ENCODE measurements at regions not wholly inside any gene's neighbourhood (a gene's known extent, or its start where the extent isn't known, plus 50 kb on each side); places are given as distances from the start of the nearest gene placed in this dataset.

DNA sequence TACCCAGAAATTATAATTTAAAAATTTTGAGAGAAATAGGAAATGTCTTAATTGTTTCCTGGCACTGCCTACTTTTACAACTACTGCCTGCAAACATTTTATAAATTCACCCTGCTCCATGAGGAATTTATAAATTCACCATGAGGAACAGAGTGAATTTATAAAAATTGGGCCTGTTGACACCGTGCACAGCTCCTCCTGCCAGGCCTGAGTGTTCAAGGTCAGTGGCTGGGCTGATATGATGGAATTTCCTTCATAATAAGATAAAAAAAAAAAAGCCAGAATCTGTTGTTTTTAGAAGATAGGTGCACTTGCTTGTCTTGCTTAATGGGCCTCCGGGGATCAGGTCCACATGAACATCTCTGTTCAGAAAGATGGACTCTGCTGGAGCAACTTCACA is 151.7 kb upstream of the RASGEF1B start:
- no peak overlapping the region for H3K27ac ChIP-seq (ENCODE audit: low read depth, low read length)
- WGBS, 2 experiments (ENCODE audit: insufficient coverage in 1 of 2, insufficient read length in 1 of 2): 43% methylated on average over 2 of the region's 2 CpGs; no CpG with 5 or more reads in 1 of the 2 experiments
- H3K4me3 Mint-ChIP-seq: no peak overlapping the region
- TF ChIP-seq, protein P1, sequence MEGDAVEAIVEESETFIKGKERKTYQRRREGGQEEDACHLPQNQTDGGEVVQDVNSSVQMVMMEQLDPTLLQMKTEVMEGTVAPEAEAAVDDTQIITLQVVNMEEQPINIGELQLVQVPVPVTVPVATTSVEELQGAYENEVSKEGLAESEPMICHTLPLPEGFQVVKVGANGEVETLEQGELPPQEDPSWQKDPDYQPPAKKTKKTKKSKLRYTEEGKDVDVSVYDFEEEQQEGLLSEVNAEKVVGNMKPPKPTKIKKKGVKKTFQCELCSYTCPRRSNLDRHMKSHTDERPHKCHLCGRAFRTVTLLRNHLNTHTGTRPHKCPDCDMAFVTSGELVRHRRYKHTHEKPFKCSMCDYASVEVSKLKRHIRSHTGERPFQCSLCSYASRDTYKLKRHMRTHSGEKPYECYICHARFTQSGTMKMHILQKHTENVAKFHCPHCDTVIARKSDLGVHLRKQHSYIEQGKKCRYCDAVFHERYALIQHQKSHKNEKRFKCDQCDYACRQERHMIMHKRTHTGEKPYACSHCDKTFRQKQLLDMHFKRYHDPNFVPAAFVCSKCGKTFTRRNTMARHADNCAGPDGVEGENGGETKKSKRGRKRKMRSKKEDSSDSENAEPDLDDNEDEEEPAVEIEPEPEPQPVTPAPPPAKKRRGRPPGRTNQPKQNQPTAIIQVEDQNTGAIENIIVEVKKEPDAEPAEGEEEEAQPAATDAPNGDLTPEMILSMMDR (conservative IDR thresholded peaks at IDR 0.05): no peak
- no peak for DNase-seq
- H3K9ac ChIP-seq (ENCODE audit: extremely low read depth, low read length, poor library complexity, severe bottlenecking): no peak overlapping the region
- H3K4me3 ChIP-seq (ENCODE audit: low read length): no peak overlapping the region
- H3K36me3 ChIP-seq (ENCODE audit: control insufficient read depth, insufficient read depth, low read length): no peaks in the 10 kb centered on the region
- H3K9me3 ChIP-seq (ENCODE audit: control insufficient read depth, low read length): no peaks in the 10 kb centered on the region
- H3K27ac Mint-ChIP-seq: no peak overlapping the region
- peaks cover 10% of the 10 kb centered on the region for H3K4me1 Mint-ChIP-seq
- no peaks in the 10 kb centered on the region for H3K36me3 Mint-ChIP-seq (ENCODE audit: low read depth)
- no peaks in the 10 kb centered on the region for H3K27me3 Mint-ChIP-seq (ENCODE audit: insufficient read depth)
- H3K9me3 Mint-ChIP-seq: no peaks in the 10 kb centered on the region
- H3K27me3 ChIP-seq (ENCODE audit: control insufficient read depth, insufficient read depth, low read length, poor library complexity, severe bottlenecking): no peaks in the 10 kb centered on the region
- no peaks in the 10 kb centered on the region for H3K4me1 ChIP-seq (ENCODE audit: control insufficient read depth, insufficient read depth, low read length)

DNA sequence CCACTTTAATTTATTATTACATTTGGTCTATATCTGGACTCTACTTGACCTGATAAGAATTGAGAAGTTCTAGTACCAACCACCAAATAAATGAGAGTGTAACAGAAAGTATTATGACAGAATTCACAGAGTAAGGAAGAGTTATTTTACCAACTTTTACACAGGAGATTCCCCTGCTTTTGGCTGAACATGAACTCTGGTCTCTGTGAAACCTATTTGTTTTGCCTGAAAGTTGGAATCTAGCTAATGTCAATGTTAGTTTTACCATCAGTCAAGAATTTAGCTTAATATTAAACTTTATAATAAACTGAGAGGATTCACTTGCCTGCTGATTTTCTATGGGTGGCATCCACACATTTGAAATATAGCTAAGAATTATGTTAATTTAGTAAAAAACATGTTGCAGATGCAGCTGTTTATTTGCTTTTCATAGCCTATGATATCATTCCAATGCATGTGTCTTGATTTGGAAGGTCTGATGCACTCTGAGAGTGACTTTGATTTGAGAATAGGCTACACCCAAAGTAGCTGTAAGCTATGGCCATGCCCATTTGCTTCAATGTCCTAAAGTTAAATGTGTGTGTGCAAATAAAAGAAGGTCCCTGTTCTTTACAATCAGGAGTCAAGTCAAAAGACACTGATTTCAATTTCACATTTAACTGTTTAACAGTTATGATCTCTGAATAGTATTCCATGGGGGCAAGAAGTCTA is 150.9 kb upstream of the RASGEF1B start:
- H3K36me3 ChIP-seq (ENCODE audit: control insufficient read depth, insufficient read depth, low read length): no peaks in the 10 kb centered on the region
- no peaks in the 10 kb centered on the region for H3K9me3 ChIP-seq (ENCODE audit: control insufficient read depth, low read length)
- H3K4me1 Mint-ChIP-seq: peaks cover 6% of the 10 kb centered on the region
- no peak overlapping the region for H3K4me3 ChIP-seq (ENCODE audit: low read length)
- H3K9me3 Mint-ChIP-seq: no peaks in the 10 kb centered on the region
- H3K27ac ChIP-seq (ENCODE audit: low read depth, low read length): no peak overlapping the region
- H3K27me3 ChIP-seq (ENCODE audit: control insufficient read depth, insufficient read depth, low read length, poor library complexity, severe bottlenecking): no peaks in the 10 kb centered on the region
- no peak overlapping the region for H3K9ac ChIP-seq (ENCODE audit: extremely low read depth, low read length, poor library complexity, severe bottlenecking)
- no peaks in the 10 kb centered on the region for H3K27me3 Mint-ChIP-seq (ENCODE audit: insufficient read depth)
- TF ChIP-seq, protein P1 (conservative IDR thresholded peaks at IDR 0.05): no peak
- H3K4me1 ChIP-seq (ENCODE audit: control insufficient read depth, insufficient read depth, low read length): no peaks in the 10 kb centered on the region
- no peak overlapping the region for H3K27ac Mint-ChIP-seq
- H3K4me3 Mint-ChIP-seq: no peak overlapping the region
- no peaks in the 10 kb centered on the region for H3K36me3 Mint-ChIP-seq (ENCODE audit: low read depth)
- no peak for DNase-seq

DNA sequence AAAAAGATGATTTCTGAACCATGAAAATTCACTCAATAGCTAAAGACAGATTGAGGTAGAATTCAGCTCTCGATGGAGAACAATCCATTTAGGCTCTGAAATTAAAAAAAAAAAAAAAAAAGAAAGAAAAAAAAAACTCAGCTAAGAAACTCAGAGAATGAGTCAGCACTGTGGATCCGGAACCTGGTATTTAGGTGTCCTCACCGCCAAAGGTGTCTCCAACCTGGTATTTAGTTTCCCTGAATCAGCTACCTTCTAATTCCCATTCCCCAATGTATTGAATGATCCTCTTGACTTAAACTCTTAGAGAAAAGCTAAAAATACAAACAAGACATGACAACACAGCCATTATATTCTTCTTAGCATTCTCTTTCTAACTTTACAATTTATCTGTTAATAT is 150.3 kb upstream of the RASGEF1B start:
- Mint-ChIP-seq H3K9me3 (no peaks in the 10 kb centered on the region), H3K27ac (no peak overlapping the region), H3K27me3 (ENCODE audit: insufficient read depth) (no peaks in the 10 kb centered on the region), H3K36me3 (ENCODE audit: low read depth) (no peaks in the 10 kb centered on the region), H3K4me3 (no peak overlapping the region), H3K4me1 (peaks cover 1% of the 10 kb centered on the region)
- Histone ChIP-seq H3K36me3 (ENCODE audit: control insufficient read depth, insufficient read depth, low read length) (no peaks in the 10 kb centered on the region), H3K4me1 (ENCODE audit: control insufficient read depth, insufficient read depth, low read length) (no peaks in the 10 kb centered on the region), H3K9me3 (ENCODE audit: control insufficient read depth, low read length) (no peaks in the 10 kb centered on the region), H3K27me3 (ENCODE audit: control insufficient read depth, insufficient read depth, low read length, poor library complexity, severe bottlenecking) (no peaks in the 10 kb centered on the region), H3K27ac (ENCODE audit: low read depth, low read length) (no peak overlapping the region), H3K4me3 (ENCODE audit: low read length) (no peak overlapping the region), H3K9ac (ENCODE audit: extremely low read depth, low read length, poor library complexity, severe bottlenecking) (no peak overlapping the region)
- DNase-seq: no peak
- 44 to 86% methylated on average over 2 to 3 of the region's 3 CpGs for WGBS, 2 experiments (ENCODE audit: insufficient coverage in 1 of 2, insufficient read length in 1 of 2)
- TF ChIP-seq, protein P1 (conservative IDR thresholded peaks at IDR 0.05): no peak
